ENCODE measurements at regions not wholly inside any gene's neighbourhood (a gene's known extent, or its start where the extent isn't known, plus 50 kb on each side); places are given as distances from the start of the nearest gene placed in this dataset.

- Histone ChIP-seq H3K27me3 (replicated peaks in 1 of 7) (no peaks in the 10 kb centered on the region), H3K9me3 (no peaks in the 10 kb centered on the region), H3K36me3 (no peaks in the 10 kb centered on the region), H3K4me3 (no peak overlapping the region), H3K27ac (no peak overlapping the region), H3K4me1 (peaks cover 0 to 7% (median 0%) of the 10 kb centered on the region in 6 donors)
- intact Hi-C loops (cut with DNase I; ENCODE audit: low total_unique reads) = no loop called here
- DNase-seq = no peak
- TF ChIP-seq POLR2A (IDR thresholded peaks at IDR 0.05) (no peak), POLR2AphosphoS5 (IDR thresholded peaks at IDR 0.05) (no peak), CTCF (IDR thresholded peaks at IDR 0.05 in 8 of 11, conservative IDR thresholded peaks at IDR 0.05 in 3 of 11) (no peak)
- WGBS, 5 donors = 94 to 97% (median 96%) methylated on average over 5 of the region's 5 CpGs
Observed at GRCh38 chr2:144014103-144014502, 505.8 kb downstream of the ZEB2 start.

- intact Hi-C loops (cut with DNase I; ENCODE audit: low total_unique reads) = no loop called here
- Histone ChIP-seq H3K4me3 (no peak overlapping the region), H3K36me3 (peaks cover 0 to 1% (median 0%) of the 10 kb centered on the region in 6 donors), H3K27me3 (replicated peaks in 1 of 7) (no peaks in the 10 kb centered on the region), H3K4me1 (peaks cover 0 to 7% (median 0%) of the 10 kb centered on the region in 6 donors), H3K9me3 (no peaks in the 10 kb centered on the region), H3K27ac (no peak overlapping the region)
- 95 to 97% (median 96%) methylated on average over 4 of the region's 4 CpGs for WGBS, 5 donors
- DNase-seq = no peak
- TF ChIP-seq CTCF (IDR thresholded peaks at IDR 0.05 in 8 of 11, conservative IDR thresholded peaks at IDR 0.05 in 3 of 11) (no peak), POLR2A (IDR thresholded peaks at IDR 0.05) (no peak), POLR2AphosphoS5 (IDR thresholded peaks at IDR 0.05) (no peak)
Observed at GRCh38 chr2:144012304-144012703, 507.6 kb downstream of the ZEB2 start.

GRCh38 chr2:144011553-144011952, 508.4 kb downstream of the ZEB2 start:
- DNase-seq = no peak
- H3K4me3 ChIP-seq = no peak overlapping the region
- no peak for TF ChIP-seq CTCF (IDR thresholded peaks at IDR 0.05 in 8 of 11, conservative IDR thresholded peaks at IDR 0.05 in 3 of 11)
- no peak for TF ChIP-seq POLR2AphosphoS5 (IDR thresholded peaks at IDR 0.05)
- TF ChIP-seq POLR2A (IDR thresholded peaks at IDR 0.05) = no peak
- peaks cover 0 to 7% (median 0%) of the 10 kb centered on the region in 6 donors for H3K4me1 ChIP-seq
- no peaks in the 10 kb centered on the region for H3K27me3 ChIP-seq (replicated peaks in 1 of 7)
- WGBS, 5 donors = 53 to 80% (median 66%) methylated on average over 2 of the region's 2 CpGs
- H3K36me3 ChIP-seq = peaks cover 0 to 9% (median 0%) of the 10 kb centered on the region in 6 donors
- H3K9me3 ChIP-seq = no peaks in the 10 kb centered on the region
- no peak overlapping the region for H3K27ac ChIP-seq
- intact Hi-C loops (cut with DNase I; ENCODE audit: low total_unique reads) = no loop called here

- Histone ChIP-seq H3K4me1 (peaks cover 0 to 7% (median 0%) of the 10 kb centered on the region in 6 donors), H3K27me3 (replicated peaks in 1 of 7) (no peaks in the 10 kb centered on the region), H3K27ac (no peak overlapping the region), H3K4me3 (no peak overlapping the region), H3K36me3 (peaks cover 0 to 13% (median under 1%) of the 10 kb centered on the region in 6 donors), H3K9me3 (no peaks in the 10 kb centered on the region)
- intact Hi-C loops (cut with DNase I; ENCODE audit: low total_unique reads) = no loop called here
- TF ChIP-seq POLR2AphosphoS5 (IDR thresholded peaks at IDR 0.05) (no peak), POLR2A (IDR thresholded peaks at IDR 0.05) (no peak), CTCF (IDR thresholded peaks at IDR 0.05 in 8 of 11, conservative IDR thresholded peaks at IDR 0.05 in 3 of 11) (no peak)
- DNase-seq = no peak
Observed at GRCh38 chr2:144011098-144011497, 508.8 kb downstream of the ZEB2 start.

Measured in spleen (tissue), 11 donors.